GM18519 (cell line): ENCODE measurements at regions not wholly inside any gene's neighbourhood (a gene's known extent, or its start where the extent isn't known, plus 50 kb on each side); places are given as distances from the start of the nearest gene placed in this dataset.

Experiments
- ATAC-seq: cut with Tn5 transposase; IDR thresholded peaks from one replicate; pipeline ENCODE4 v1.9.1; 2021; ENCODE audit warnings: mild to moderate bottlenecking, moderate library complexity; ENCODE audit not compliant: unreplicated experiment, low FRiP score

DNA sequence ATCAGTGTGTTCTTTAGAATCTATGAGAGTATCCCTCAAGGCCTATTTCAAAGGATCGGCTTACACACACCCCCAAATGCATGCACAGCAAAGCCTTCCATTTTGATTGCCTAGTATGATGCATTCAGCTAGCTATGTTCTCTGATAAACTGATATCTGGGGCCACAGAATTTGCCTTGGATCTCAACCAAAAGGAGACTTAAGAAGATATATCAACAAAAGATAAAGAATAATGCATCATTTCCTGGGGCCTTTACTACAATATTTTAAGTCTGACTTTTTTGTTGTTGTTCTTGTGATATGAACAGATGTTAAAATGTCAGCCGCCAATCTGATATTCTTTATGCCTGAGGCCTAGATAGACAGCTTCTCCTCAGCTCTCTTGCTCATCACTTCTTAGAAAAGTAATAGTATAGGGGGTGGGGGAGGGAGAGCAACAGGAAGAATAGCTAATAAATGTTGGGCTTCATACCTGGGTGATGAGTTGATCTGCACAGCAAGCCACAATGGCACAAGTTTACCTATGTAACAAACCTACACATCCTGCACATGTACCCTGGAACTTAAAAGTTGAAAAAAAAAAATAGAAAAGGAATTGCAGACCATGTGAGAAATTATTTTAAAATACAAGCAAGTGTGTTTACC lies 792.9 kb upstream of the GHITM start:
- no peak for ATAC-seq

GRCh38 chr10:83352588-83352987 lies 786.7 kb upstream of the GHITM start:
- no peak for ATAC-seq

DNA sequence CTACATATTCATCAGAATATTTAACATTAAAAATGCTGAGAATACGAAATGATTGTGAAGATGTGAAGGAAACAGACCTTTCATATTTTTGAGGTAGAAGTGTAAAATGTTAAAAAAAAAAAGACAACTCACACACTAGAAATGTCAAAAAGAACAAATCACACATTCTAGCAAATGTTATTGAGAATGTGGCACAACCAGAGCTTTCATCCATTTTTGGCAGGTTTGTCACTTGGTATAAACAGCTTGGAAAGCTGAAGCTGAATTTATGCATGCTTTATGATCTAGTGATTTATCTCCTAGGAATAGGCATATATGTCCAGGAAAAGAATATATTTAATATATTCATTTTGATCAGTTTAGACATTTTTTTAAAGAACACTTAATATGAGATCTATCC lies 784.9 kb upstream of the GHITM start:
- ATAC-seq: no peak

GRCh38 chr10:83357004-83357403 lies 782.3 kb upstream of the GHITM start:
- ATAC-seq: no peak

DNA sequence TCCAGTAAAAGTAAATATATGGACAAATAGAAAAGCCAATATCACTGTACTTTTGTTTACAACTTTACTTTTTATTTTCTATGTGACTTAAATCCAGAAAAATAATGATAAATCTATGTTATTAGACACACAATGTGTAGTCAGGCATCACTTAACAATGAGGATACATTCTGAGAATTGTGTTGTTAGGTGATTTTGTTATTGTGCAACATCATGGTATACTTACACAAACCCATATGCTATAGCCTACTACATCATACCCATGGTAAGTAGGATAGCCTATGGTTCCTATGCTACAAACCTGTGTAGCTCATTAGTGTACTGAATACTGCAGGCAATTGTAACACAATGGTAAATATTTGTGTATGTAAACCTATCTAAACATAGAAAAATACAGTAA lies 781.7 kb upstream of the GHITM start:
- no peak for ATAC-seq

DNA sequence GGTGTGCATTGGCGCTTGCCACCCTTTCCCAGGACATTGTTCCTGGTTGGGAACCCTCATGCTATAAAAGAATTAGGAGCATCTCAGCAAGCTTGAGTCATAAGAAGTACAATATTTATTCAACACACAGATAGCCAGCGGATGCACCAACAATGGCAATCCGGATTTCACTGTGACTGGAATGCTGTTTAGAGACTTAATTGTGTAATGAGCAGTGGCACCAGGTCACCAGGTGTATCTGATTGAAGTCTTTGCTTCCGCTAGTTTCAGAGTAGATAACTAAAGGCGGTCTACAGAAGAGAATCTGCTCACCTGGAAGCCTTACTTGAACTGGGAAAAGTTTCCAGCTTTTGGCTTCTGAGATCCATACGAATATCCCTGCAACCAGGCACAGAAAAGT lies 772.3 kb upstream of the GHITM start:
- no peak for ATAC-seq

GRCh38 chr10:83371696-83372490 lies 767.4 kb upstream of the GHITM start:
- ATAC-seq: no peak

DNA sequence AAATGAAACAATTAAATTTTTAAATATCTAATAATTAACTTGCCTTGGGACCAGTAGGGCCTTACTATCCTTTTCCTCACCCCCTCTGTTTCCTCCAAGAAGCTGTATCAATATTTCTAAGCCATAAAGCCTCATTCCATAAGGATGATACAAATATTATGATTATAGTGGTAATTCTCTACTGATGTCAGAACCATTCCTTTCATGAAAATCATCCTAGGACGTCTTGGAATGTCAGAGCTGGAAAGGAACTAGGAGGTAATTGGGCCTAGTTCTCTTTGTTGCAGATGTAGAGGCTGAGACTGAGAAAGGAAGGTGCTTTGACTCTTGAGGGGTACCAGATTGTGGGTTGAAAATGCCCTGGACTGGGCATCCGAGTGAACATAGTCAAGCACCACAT lies 766.7 kb upstream of the GHITM start:
- no peak for ATAC-seq

DNA sequence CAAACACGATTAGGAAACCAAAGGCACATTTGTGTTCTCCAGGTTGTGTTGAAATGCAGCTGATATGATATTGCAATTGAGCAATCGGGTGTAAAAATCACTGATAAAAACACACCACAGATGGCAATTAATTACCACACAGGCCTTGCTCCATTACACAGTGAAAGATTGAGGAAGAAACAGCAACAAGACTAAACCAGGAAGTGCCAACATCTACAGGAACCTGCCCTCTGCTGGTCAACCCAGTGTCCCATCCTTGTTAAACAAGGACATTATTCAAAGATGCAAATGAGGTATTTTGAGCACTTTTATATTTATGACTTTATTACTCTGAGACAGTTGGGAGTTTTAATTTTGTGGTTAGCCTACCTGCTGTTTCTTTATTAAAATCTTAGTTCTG lies 765.6 kb upstream of the GHITM start:
- no peak for ATAC-seq

DNA sequence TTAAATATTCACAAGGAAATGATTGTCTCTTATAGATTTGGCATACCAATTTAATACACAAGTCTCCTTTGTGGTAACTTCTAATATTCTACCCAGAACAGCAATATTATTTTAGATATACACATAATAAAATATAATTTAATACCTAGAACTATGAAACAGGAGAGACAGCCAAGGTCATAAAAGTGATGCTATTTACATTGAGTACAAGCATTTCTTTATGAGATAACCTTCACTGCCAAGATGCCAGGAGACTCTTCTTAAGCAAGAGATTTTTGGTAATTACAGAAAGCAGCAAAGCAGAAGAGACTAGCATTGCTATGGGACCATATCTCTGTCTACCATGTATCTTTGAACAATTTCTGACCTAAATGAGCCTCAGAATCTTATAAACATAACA lies 764.6 kb upstream of the GHITM start:
- no peak for ATAC-seq

- ATAC-seq: no peak
These were observed 764.0 kb upstream of the GHITM start for GRCh38 chr10:83375274-83375673.

- no peak for ATAC-seq
These were observed 741.5 kb upstream of the GHITM start for GRCh38 chr10:83397806-83398205.

- ATAC-seq: no peak
These were observed 728.7 kb upstream of the GHITM start for GRCh38 chr10:83410570-83410969.

- no peak for ATAC-seq
These were observed 714.0 kb upstream of the GHITM start for GRCh38 chr10:83425306-83425705.

DNA sequence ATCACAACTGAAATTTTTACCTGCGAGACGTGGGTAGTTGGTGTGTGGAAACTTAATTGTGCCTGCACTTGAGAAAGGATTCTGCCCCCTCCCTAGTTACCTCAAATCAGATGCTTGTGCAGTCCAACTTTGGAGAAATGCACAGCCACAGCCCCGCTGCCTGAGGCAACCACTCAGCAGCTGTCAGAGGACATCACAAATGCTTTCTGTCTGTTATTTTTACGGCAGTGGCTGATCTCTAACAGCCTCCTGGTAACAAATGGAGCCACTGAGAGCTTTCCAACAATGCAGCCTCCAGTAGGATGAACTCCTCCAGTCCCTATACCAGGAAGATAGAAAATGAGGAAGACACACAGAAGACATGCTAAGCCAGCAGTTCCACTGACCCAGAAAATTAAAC lies 712.2 kb upstream of the GHITM start:
- ATAC-seq: no peak

- ATAC-seq: no peak
These were observed 706.9 kb upstream of the GHITM start for GRCh38 chr10:83432261-83433045.

DNA sequence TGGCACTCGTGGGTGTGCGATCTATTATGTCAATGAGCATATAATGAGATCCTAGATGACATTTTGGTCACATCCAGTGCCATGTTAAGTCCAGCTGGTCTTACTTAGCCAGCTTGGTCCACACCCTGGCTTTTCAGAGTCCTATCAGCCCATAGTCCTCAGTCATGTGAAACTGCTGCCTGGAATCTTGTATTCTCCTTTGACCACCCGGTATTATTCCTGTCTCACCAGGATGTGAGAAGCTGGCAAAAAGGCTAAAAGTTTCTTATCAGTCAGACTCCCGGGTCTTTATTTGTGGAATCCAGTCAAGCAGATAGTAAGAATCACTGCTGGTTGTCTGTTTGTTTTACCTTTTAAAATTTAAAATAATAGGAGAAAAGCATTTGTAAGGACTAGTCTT lies 705.6 kb upstream of the GHITM start:
- ATAC-seq: no peak

DNA sequence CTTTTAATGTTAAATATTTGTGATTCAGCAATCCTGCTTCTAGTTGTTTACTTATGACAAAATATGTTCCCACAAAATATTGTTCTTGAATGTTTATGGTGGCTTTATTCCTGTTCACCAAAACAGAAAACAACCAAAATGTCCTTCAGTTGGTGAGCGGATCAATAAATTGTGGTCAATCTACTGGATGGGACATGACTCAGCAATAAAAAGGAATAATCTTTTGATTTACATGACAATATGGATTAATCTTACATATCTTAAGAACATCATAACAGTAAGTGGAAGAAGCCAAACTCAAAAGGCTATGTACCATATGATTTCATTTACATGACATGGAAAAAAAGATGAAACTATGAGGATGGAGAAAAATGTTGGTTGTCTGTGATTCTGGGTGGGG lies 691.3 kb upstream of the GHITM start:
- ATAC-seq: no peak

DNA sequence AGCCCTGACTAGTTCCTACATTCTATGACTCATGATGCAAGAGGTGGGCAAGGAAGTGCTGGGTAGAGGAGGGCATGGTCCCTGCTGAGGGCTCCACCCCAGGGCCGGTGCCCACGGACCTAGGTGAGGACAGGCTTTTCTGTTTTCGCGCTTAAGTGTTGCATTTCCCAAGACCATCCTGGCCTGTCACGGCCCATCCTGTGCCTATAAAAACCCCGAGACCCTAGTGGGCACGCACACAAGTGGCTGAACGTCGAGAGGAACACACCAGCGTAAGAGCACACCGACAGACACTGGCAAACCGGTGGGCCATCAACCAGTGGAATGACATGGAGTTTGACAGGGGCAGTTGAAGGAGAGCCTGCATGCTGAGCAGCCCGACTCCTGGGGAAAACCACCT lies 680.7 kb upstream of the GHITM start:
- no peak for ATAC-seq

- no peak for ATAC-seq
These were observed 680.2 kb upstream of the GHITM start for GRCh38 chr10:83459124-83459523.

DNA sequence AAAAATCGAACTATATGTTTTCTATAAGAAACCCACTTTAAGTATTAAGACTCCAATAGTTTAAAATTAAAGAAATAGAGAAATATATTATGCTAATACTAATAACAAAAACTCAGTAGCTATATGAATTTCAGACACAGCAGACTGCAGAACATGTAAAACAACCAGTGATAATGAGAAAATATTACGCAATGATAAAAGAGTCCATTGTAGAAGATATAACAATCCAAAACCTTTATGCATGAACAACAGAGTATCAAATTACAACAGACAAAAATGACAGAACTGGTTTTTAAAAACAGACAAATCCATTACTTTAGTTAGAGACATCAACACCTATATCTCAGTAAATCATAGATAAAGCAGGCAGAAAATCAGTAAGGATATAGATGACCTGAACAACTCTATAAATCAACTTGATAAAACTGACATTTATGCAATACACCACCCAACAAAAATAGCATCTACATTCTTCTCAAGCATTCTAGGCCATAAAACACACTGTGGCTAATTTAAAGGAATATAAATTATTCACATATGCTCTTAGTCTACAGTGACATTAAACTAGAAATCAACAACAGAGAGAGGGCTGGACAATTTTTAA lies 669.5 kb upstream of the GHITM start:
- ATAC-seq: no peak
